Amniotic stem cell (primary cell): ENCODE measurements at regions not wholly inside any gene's neighbourhood (a gene's known extent, or its start where the extent isn't known, plus 50 kb on each side); places are given as distances from the start of the nearest gene placed in this dataset.
"Not testable (repeated sequence)": the region's sequence is repeated elsewhere in the genome, so short reads cannot be mapped to it uniquely, and the experiment has no call there.

Source experiments
- DNase-seq: peaks from one replicate; lab custom pipeline; 2025; lab: John Stamatoyannopoulos, UW

- no peak for DNase-seq
Measured at GRCh38 chr7:65317372-65317771, 56.3 kb upstream of the ZNF92 start.

- DNase-seq, result no peak
Measured at GRCh38 chr7:65310761-65311160, 62.9 kb upstream of the ZNF92 start.

GRCh38 chr7:65308300-65308678 lies 65.4 kb upstream of the ZNF92 start:
- no peak for DNase-seq

GRCh38 chr7:65307651-65308299 lies 65.9 kb upstream of the ZNF92 start:
- DNase-seq, result peak; percentile 8

GRCh38 chr7:65304175-65304574 lies 69.5 kb upstream of the ZNF92 start:
- no peak for DNase-seq

GRCh38 chr7:65302883-65303282 lies 70.8 kb upstream of the ZNF92 start:
- DNase-seq, result no peak

GRCh38 chr7:65301007-65301406 lies 72.6 kb upstream of the ZNF92 start:
- DNase-seq, result no peak

- no peak for DNase-seq
Measured at GRCh38 chr7:65295409-65295808, 78.2 kb upstream of the ZNF92 start.

- DNase-seq, result not testable (repeated sequence)
Measured at GRCh38 chr7:65290340-65290739, 83.3 kb upstream of the ZNF92 start.

- DNase-seq, result no peak
Measured at GRCh38 chr7:65287023-65287422, 86.6 kb upstream of the ZNF92 start.

GRCh38 chr7:65285906-65286864 lies 87.5 kb upstream of the ZNF92 start:
- no peak for DNase-seq

- not testable (repeated sequence) for DNase-seq
Measured at GRCh38 chr7:65285241-65285640, 88.4 kb upstream of the ZNF92 start.

GRCh38 chr7:65279795-65280194 lies 93.9 kb upstream of the ZNF92 start:
- DNase-seq, result no peak

- DNase-seq, result no peak
Measured at GRCh38 chr7:65276822-65277221, 96.8 kb upstream of the ZNF92 start.

GRCh38 chr7:65271502-65271901 lies 102.2 kb upstream of the ZNF92 start:
- DNase-seq, result not testable (repeated sequence)

- no peak for DNase-seq
Measured at GRCh38 chr7:65269150-65269856, 104.4 kb upstream of the ZNF92 start.

GRCh38 chr7:65268782-65269149 lies 104.9 kb upstream of the ZNF92 start:
- DNase-seq, result no peak

GRCh38 chr7:65265933-65266519 lies 107.6 kb upstream of the ZNF92 start:
- no peak for DNase-seq

- no peak for DNase-seq
Measured at GRCh38 chr7:65264258-65264657, 109.4 kb upstream of the ZNF92 start.

- DNase-seq, result not testable (repeated sequence)
Measured at GRCh38 chr7:65260673-65261072, 113.0 kb upstream of the ZNF92 start.

- not testable (repeated sequence) for DNase-seq
Measured at GRCh38 chr7:65259864-65260525, 113.7 kb upstream of the ZNF92 start.

GRCh38 chr7:65254061-65254460 lies 119.6 kb upstream of the ZNF92 start:
- no peak for DNase-seq
